GM12892 (cell line): ENCODE measurements at regions not wholly inside any gene's neighbourhood (a gene's known extent, or its start where the extent isn't known, plus 50 kb on each side); places are given as distances from the start of the nearest gene placed in this dataset.

Experiments used
- POLR2A ChIP-seq: IDR thresholded peaks from 2 replicates; pipeline ENCODE4 v1.6.1; 2011; ENCODE audit warnings: low read depth, low read length, control low read depth
- POLR2AphosphoS5 ChIP-seq: IDR thresholded peaks from 2 replicates; pipeline ENCODE4 v1.6.1; 2011; ENCODE audit warnings: low read depth, low read length, control low read depth

DNA sequence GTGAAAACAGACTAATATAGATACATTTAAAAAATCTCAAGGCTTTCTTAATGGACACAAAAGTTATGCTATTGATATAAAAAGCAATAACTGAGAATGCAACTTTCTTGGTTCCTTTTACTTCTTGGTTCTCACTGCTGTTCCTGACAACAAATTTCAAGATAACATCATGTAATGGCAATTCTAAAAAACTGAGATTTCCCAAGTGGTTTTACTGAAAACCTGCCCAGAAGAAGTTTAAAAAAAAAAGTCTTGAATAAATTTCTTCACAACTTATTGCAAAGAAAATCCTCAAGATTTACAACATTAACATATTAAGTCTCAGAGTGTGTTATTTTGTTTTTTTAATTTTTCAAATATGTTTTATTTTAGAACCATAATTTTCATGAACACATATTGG, 302.8 kb upstream of the COX7C start:
- TF ChIP-seq POLR2A (no peak), POLR2AphosphoS5 (no peak)
